Activated CD4-positive, alpha-beta T cell treated with anti-CD3 and anti-CD28 coated beads for 4 hours (primary cell): ENCODE measurements at regions not wholly inside any gene's neighbourhood (a gene's known extent, or its start where the extent isn't known, plus 50 kb on each side); places are given as distances from the start of the nearest gene placed in this dataset.
"Not testable (repeated sequence)": the region's sequence is repeated elsewhere in the genome, so short reads cannot be mapped to it uniquely, and the experiment has no call there.

Experiments used
- DNase-seq, 2 donors: peaks; one replicate each; pipeline ENCODE4 v3.0.0-alpha.2; 2020

GRCh38 chr2:128514555-128514955, 195.9 kb upstream of the HS6ST1 start:
- no peak for DNase-seq

GRCh38 chr2:128516938-128517337, 198.3 kb upstream of the HS6ST1 start:
- DNase-seq: no peak

- DNase-seq: not testable (repeated sequence)
These were observed 200.4 kb upstream of the HS6ST1 start for GRCh38 chr2:128519028-128519427.

- DNase-seq: no peak
These were observed 201.0 kb upstream of the HS6ST1 start for GRCh38 chr2:128519517-128520215.

- no peak for DNase-seq
These were observed 201.7 kb upstream of the HS6ST1 start for GRCh38 chr2:128520340-128520739.

- DNase-seq: no peak
These were observed 202.1 kb upstream of the HS6ST1 start for GRCh38 chr2:128520791-128521190.

GRCh38 chr2:128521482-128521881, 202.8 kb upstream of the HS6ST1 start:
- DNase-seq: no peak

- DNase-seq: no peak
These were observed 204.2 kb upstream of the HS6ST1 start for GRCh38 chr2:128522829-128523228.

- DNase-seq: no peak
These were observed 204.8 kb upstream of the HS6ST1 start for GRCh38 chr2:128523457-128523856.

GRCh38 chr2:128524183-128524582, 205.5 kb upstream of the HS6ST1 start:
- no peak for DNase-seq

GRCh38 chr2:128525653-128526052, 207.0 kb upstream of the HS6ST1 start:
- no peak for DNase-seq

- DNase-seq: no peak
These were observed 207.8 kb upstream of the HS6ST1 start for GRCh38 chr2:128526455-128526976.

- DNase-seq: no peak
These were observed 209.5 kb upstream of the HS6ST1 start for GRCh38 chr2:128528133-128528532.

- DNase-seq: no peak
These were observed 211.4 kb upstream of the HS6ST1 start for GRCh38 chr2:128530025-128530573.

GRCh38 chr2:128531856-128532255, 213.2 kb upstream of the HS6ST1 start:
- DNase-seq: no peak

GRCh38 chr2:128533101-128533500, 214.4 kb upstream of the HS6ST1 start:
- DNase-seq: no peak

- DNase-seq: no peak
These were observed 216.2 kb upstream of the HS6ST1 start for GRCh38 chr2:128534688-128535392.

GRCh38 chr2:128535953-128536352, 217.3 kb upstream of the HS6ST1 start:
- no peak for DNase-seq

GRCh38 chr2:128536925-128537620, 218.4 kb upstream of the HS6ST1 start:
- DNase-seq: no peak

GRCh38 chr2:128537646-128538045, 219.0 kb upstream of the HS6ST1 start:
- no peak for DNase-seq

- DNase-seq: no peak
These were observed 219.7 kb upstream of the HS6ST1 start for GRCh38 chr2:128538396-128538795.

GRCh38 chr2:128540670-128541069, 222.0 kb upstream of the HS6ST1 start:
- DNase-seq: no peak

GRCh38 chr2:128541448-128541847, 222.8 kb upstream of the HS6ST1 start:
- DNase-seq: no peak
